Activated CD4-positive, alpha-beta memory T cell treated with anti-CD3 and anti-CD28 coated beads for 36 hours (primary cell): ENCODE measurements at regions not wholly inside any gene's neighbourhood (a gene's known extent, or its start where the extent isn't known, plus 50 kb on each side); places are given as distances from the start of the nearest gene placed in this dataset.

Source experiments
- CTCF ChIA-PET: fragments of 350-600 bp; sonication (Branson Sonifier 250); formaldehyde crosslinking; loops from one replicate; lab custom pipeline; 2021; ENCODE audit warnings: antibody characterized with exemption, inconsistent platforms; lab: Charles Lee
- POLR2A ChIA-PET: fragments of 350-600 bp; sonication (Branson Sonifier 250); formaldehyde crosslinking; loops from one replicate; lab custom pipeline; 2021; ENCODE audit warnings: antibody characterized with exemption; lab: Charles Lee
- DNase-seq: peaks from one replicate; pipeline ENCODE4 v3.0.0-alpha.2; 2020
- H3K27ac Mint-ChIP-seq: one replicate; pipeline ENCODE4 v1.8.0; 2021; ENCODE audit warnings: mixed read lengths
- H3K27me3 Mint-ChIP-seq: one replicate; pipeline ENCODE4 v1.8.0; 2021; ENCODE audit warnings: mixed read lengths
- H3K36me3 Mint-ChIP-seq: one replicate; pipeline ENCODE4 v1.8.0; 2021; ENCODE audit warnings: mixed read lengths
- H3K4me1 Mint-ChIP-seq: one replicate; pipeline ENCODE4 v1.8.0; 2021; ENCODE audit warnings: low read depth, mixed read lengths
- H3K4me3 Mint-ChIP-seq: one replicate; pipeline ENCODE4 v1.8.0; 2021; ENCODE audit warnings: mild to moderate bottlenecking, mixed read lengths
- H3K9me3 Mint-ChIP-seq: one replicate; pipeline ENCODE4 v1.8.0; 2021; ENCODE audit warnings: mixed read lengths
- intact Hi-C: fragments of 100-400 bp; cut with micrococcal nuclease; formaldehyde crosslinking; loops from one replicate; pipeline ENCODE4 v1.15.1; 2023

DNA sequence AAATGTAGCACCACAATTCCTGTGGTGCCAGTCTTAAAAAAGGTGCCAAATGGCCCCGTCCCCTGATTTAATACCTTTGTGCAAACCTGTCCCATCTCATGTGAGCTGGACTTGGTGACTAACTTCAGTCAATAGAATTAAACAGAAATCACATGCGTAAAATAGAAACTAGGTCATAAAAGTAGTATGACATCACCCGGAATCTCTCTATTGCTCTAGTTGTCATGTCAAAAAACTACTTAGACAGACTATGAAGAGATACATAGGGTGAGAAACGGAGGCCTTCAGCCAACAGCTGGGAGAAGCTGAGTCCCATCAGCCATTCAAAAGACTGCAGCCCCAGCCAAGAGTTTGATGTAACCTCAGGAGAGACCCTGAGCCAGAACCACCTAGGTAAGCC, 293.5 kb upstream of the HS3ST1 start:
- no peak for DNase-seq
- CTCF ChIA-PET: no interaction called here
- Mint-ChIP-seq H3K9me3 (no peaks in the 10 kb centered on the region), H3K27ac (no peak overlapping the region), H3K36me3 (no peaks in the 10 kb centered on the region), H3K4me1 (no peaks in the 10 kb centered on the region), H3K4me3 (no peak overlapping the region), H3K27me3 (peaks cover 5% of the 10 kb centered on the region)
- intact Hi-C loops: loop anchor here (10.0 kb wide), 1 partner anchor 297 kb away; the partner anchor contains the start of gene HS3ST1
- POLR2A ChIA-PET: no interaction called here

DNA sequence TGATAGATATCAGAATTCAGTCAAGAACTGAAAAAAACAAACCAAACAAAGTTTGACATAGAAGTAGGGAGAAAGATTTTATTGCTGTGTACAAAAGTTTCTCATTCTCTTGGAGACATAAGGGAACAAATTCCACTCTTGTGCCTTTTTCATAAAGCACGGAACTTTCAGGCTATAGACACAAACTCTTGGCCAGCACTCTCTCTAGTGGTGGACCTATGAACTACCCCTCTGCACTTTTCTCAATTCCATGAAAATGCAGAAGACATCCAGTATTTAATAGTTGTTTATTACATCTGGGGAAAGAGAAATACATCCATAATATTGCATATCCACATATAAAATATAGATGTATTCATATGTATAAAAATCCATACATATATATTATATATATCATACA, 291.6 kb upstream of the HS3ST1 start:
- Mint-ChIP-seq H3K4me3 (no peak overlapping the region), H3K9me3 (no peaks in the 10 kb centered on the region), H3K27ac (no peak overlapping the region), H3K27me3 (peaks cover 5% of the 10 kb centered on the region), H3K4me1 (no peaks in the 10 kb centered on the region), H3K36me3 (no peaks in the 10 kb centered on the region)
- no peak for DNase-seq
- ChIA-PET POLR2A (no interaction called here), CTCF (interaction anchor here (0.9 to 1.0 kb wide), 2 partner anchors 10 to 302 kb away, joined by 3 to 4 read pairs; no protein-coding TSS in a partner anchor)
- intact Hi-C loops: loop anchor here (10.0 kb wide), 1 partner anchor 295 kb away; the partner anchor contains the start of gene HS3ST1

DNA sequence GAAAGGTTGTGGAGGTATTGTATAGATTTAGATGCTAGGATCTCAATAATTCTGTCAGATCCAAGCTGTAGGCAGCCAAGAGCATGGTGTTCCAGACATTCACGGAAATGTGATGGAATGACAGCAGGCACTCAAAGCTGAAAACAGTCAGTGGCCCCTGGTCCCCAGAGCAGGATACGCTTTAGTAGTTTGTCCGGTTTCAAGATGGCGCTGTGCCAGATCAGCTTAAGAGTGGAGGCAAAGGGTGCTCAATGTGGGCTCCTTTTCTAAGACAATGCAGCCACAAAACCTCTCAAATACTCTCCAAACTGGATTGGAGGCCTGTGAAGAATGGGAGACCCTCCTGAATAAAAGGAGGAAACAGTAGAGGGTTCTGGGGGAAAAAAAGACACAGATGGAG, 291.2 kb upstream of the HS3ST1 start:
- ChIA-PET CTCF (interaction anchor here (0.5 to 1.0 kb wide), 3 partner anchors 9 to 395 kb away, joined by 3 to 4 read pairs (median 3); no protein-coding TSS in a partner anchor), POLR2A (no interaction called here)
- DNase-seq: no peak
- no peak overlapping the region for H3K4me3 Mint-ChIP-seq
- H3K36me3 Mint-ChIP-seq: no peaks in the 10 kb centered on the region
- no peak overlapping the region for H3K27ac Mint-ChIP-seq
- peaks cover 5% of the 10 kb centered on the region for H3K27me3 Mint-ChIP-seq
- H3K4me1 Mint-ChIP-seq: no peaks in the 10 kb centered on the region
- no peaks in the 10 kb centered on the region for H3K9me3 Mint-ChIP-seq
- intact Hi-C loops: loop anchor here (10.0 kb wide), 1 partner anchor 295 kb away; the partner anchor contains the start of gene HS3ST1

DNA sequence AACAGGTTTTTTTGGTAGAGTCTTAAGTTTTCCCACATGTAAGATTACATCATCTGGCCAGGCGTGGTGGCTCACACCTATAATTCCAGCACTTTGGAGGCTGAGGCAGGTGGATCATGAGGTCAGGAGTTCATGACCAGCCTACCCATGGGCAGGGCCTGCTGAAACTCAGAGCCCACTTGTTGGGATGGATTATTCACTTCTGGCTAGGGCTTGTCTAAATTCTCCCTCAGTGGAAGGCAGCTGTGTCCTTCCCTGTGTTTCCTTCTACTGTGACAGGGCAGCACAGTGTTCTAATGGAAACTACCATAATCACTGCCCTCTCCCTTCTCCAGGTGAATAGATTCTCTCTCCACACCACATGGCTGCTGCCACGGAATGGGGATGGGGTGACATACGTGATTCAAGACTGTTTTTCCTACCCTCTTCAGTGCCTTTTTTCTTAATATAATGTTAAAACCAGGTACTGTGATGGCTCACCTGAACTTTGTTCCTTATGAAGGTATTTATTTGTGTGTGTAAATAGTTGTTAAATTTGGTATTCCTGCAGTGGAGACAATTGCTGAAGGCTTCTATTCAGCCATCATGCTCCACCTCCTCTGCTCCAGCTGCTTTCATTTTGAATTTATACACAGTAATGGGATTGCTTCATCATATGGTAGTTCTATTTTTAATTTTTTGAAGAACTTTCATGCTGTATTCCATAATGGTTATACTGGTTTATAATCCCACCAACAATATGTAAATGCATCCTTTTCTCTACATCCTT, 287.2 kb upstream of the HS3ST1 start:
- DNase-seq: no peak
- ChIA-PET POLR2A (no interaction called here), CTCF (no interaction called here)
- Mint-ChIP-seq H3K36me3 (no peaks in the 10 kb centered on the region), H3K9me3 (no peaks in the 10 kb centered on the region), H3K4me1 (no peaks in the 10 kb centered on the region), H3K27me3 (peaks cover 6% of the 10 kb centered on the region), H3K4me3 (no peak overlapping the region), H3K27ac (no peak overlapping the region)
- intact Hi-C loops: no loop called here

DNA sequence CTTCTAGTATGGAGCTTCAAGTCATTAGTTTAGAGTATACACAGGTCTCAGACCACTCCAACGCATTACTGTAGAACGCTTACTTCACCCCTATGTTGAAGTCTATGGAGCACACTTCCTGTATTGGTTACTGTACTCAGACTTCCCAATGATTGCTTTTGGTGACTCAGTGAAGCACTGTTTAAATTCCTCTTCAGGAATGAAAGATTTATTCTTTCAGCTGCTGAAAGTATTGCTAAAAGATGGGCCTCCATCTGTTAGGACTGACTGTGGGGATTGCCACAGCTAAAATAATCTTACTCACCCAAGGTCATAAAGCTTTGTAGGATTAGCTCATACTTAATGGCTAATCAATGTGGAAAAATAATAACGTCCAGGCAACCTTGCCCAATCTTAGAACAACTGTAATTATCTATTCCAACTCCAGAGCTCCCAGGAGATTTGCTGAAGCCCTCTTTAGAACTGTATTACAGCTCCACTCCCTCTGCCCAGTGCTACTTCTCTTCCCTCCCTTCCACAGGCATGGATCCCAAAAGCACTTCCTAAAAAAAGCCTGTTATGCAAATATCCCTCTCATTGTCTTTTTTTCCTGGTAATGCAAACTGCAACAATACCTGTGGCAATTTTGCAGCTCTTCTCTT, 281.9 kb upstream of the HS3ST1 start:
- Mint-ChIP-seq H3K27me3 (peaks cover 5% of the 10 kb centered on the region), H3K9me3 (peaks cover 4% of the 10 kb centered on the region), H3K4me1 (no peaks in the 10 kb centered on the region), H3K36me3 (no peaks in the 10 kb centered on the region), H3K4me3 (no peak overlapping the region), H3K27ac (no peak overlapping the region)
- ChIA-PET POLR2A (no interaction called here), CTCF (interaction anchor here (1.5 kb wide), 1 partner anchor 9 kb away, joined by 4 read pairs; no protein-coding TSS in a partner anchor)
- DNase-seq: no peak
- intact Hi-C loops: no loop called here

DNA sequence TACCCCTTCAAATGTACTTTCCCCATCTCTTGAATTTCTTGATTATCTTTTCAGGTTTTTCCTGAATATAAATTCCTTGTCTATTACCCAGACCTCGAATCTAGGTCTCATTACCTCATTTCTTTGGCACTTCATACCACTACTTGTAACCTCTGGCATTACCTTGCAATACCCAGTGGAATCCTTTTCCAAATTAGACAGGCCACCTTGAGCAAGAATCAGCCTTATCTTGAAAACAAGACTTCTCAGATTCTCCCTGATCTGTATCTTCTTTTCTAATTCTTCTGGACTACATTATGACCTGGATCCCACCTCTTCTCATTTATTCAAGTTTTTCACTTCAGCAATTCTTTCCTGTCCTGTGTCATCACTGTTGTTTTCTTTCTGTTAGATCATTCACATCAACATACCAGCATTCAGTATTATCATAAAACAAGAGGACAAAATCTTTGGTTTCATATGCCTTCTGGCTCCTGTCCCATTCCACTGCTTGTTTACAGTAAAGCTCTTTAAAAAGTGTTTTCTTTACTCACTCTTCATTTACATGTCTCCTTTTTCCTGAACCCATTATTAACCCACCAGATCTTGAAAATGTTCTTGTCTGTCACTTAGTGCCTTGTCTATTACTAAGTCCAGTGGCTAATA, 275.6 kb upstream of the HS3ST1 start:
- no peak overlapping the region for H3K4me3 Mint-ChIP-seq
- no peaks in the 10 kb centered on the region for H3K27me3 Mint-ChIP-seq
- intact Hi-C loops: loop anchor here (10.0 kb wide), 1 partner anchor 1120 kb away; no protein-coding TSS in a partner anchor
- ChIA-PET CTCF (no interaction called here), POLR2A (no interaction called here)
- peaks cover 4% of the 10 kb centered on the region for H3K9me3 Mint-ChIP-seq
- no peak for DNase-seq
- no peaks in the 10 kb centered on the region for H3K36me3 Mint-ChIP-seq
- H3K4me1 Mint-ChIP-seq: no peaks in the 10 kb centered on the region
- no peak overlapping the region for H3K27ac Mint-ChIP-seq

DNA sequence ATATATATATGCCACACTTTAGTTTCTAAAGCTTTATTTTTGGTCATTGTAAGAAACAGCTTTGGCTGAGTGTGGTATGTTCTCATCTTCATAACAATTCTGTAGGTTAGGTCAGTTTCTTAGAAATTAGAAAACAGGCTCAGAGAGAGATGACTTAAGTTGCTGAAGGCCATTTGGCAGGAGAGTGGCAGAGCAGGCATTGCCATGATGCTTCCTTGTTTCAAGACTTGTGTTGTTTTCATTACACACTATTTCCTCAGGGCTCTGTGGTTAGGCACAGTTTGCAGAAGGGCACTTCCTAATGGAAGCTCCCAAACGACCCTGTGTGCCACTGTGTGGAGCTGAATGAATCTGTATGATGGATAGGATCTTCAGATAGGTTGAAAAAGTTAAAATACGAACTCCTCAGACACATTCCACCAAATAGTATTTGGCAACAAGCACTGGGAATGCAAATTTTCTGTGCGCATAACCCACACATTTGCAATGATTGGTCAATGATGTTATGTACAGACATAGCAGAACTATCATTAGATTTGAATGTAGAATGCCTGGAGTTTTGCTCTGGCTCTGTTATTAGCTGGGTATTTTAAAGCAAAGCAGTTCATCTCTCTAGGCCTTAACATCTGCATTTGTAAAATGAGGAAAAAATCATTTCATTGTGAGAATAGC, 274.3 kb upstream of the HS3ST1 start:
- Mint-ChIP-seq H3K4me3 (no peak overlapping the region), H3K27ac (no peak overlapping the region), H3K36me3 (no peaks in the 10 kb centered on the region), H3K9me3 (peaks cover 3% of the 10 kb centered on the region), H3K4me1 (no peaks in the 10 kb centered on the region), H3K27me3 (no peaks in the 10 kb centered on the region)
- ChIA-PET POLR2A (no interaction called here), CTCF (no interaction called here)
- intact Hi-C loops: loop anchor here (10.0 kb wide), 1 partner anchor 1118 kb away; no protein-coding TSS in a partner anchor
- DNase-seq: no peak

DNA sequence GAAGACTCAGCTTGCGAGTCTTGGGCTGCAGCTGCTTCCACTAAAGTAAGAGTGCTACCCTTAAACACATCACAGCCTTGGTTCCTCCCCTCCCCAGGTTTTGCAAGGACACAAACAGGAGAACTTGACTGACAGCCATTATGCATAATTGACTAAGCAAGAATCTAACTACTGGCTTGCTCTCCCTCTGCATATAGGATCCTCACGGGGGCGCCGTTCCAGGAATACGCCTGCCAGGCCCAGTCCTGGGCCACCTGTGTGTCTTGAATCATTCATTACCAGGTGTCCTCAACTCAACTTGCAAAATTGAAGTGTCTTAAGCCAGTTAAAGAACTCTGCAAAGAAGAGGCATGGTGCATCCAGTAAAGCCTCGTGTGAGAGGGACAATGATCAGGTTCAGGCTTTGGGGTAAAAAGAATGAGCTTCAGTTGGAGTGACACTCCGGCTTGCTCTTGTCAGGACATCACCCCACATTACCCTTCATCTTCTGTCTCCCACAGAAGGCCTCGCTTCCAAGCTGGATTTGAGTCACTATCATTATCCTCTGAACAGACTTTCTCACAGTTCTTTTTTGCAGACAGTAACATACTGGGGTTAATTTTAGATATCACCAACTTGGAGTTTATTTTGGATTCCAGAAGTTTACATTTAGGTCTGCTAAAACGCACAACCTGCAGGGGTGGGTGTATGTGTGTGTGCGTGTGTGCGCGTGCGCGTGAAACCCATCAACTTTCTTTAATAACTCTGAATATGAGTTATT, 273.5 kb upstream of the HS3ST1 start:
- Mint-ChIP-seq H3K27me3 (no peaks in the 10 kb centered on the region), H3K4me1 (no peaks in the 10 kb centered on the region), H3K27ac (no peak overlapping the region), H3K36me3 (no peaks in the 10 kb centered on the region), H3K4me3 (no peak overlapping the region), H3K9me3 (no peaks in the 10 kb centered on the region)
- DNase-seq: no peak
- intact Hi-C loops: loop anchor here (10.0 kb wide), 1 partner anchor 1117 kb away; no protein-coding TSS in a partner anchor
- POLR2A ChIA-PET: no interaction called here
- CTCF ChIA-PET: no interaction called here

DNA sequence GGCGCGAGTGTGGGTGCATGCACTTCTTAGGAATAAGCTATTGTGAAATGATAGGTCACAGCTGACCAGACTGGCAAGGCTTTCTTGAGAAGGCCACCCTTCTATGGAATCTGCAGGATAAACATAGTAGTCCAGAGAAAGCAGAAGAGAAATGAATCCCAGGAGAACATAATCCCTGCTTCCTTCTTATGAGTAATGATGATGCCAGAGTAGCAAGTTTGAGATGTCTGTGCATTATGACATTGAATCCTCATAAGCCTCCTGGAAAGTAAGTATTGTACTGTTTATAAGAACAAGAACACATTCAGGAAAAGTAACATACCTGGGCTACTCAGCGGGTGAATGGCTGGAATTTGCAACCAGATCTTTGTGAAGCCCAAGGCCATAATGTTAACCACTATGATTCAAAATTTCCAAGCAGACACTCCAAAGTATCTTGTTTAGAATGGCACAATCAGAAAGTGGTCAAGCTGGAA, 272.1 kb upstream of the HS3ST1 start:
- Mint-ChIP-seq H3K9me3 (no peaks in the 10 kb centered on the region), H3K27me3 (no peaks in the 10 kb centered on the region), H3K27ac (no peak overlapping the region), H3K4me3 (no peak overlapping the region), H3K36me3 (no peaks in the 10 kb centered on the region), H3K4me1 (no peaks in the 10 kb centered on the region)
- no peak for DNase-seq
- POLR2A ChIA-PET: no interaction called here
- intact Hi-C loops: loop anchor here (10.0 kb wide), 1 partner anchor 1116 kb away; no protein-coding TSS in a partner anchor
- CTCF ChIA-PET: no interaction called here

DNA sequence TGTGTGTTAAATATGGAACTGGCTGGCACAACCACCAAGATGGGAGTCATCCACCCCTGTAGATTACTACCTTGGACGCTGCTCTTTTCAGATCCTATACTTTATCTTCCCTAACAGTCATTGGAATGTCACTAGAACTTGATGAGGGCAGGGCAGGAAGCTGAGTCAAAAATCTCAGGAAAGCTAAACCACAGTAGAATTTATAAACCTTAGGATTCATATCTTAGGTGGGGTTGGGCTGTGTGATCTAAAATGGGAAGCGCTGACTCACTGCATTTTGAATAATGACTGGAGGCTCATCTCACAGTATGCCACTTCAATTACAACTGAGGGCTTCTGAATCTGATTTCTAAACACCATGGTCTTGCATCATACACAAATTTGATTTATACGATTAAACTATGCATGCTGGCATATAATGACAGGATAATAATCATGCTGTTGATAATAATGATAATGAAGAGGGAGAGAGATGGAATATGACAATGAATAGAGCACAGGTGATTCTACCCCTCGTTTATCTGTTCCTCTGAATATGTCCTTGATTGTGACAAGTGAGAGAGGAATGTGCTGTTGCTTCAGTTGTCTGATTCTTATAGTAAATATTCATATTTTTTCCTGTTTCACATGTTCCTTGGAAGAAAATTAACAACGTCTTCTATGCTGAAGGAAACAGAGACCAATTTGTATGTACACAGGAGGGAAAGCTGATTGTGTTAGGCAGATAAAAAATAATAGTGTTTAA, 270.3 kb upstream of the HS3ST1 start:
- Mint-ChIP-seq H3K4me3 (no peak overlapping the region), H3K27ac (no peak overlapping the region), H3K9me3 (peaks cover 4% of the 10 kb centered on the region), H3K36me3 (no peaks in the 10 kb centered on the region), H3K27me3 (no peaks in the 10 kb centered on the region), H3K4me1 (no peaks in the 10 kb centered on the region)
- DNase-seq: no peak
- CTCF ChIA-PET: no interaction called here
- intact Hi-C loops: no loop called here
- POLR2A ChIA-PET: no interaction called here

DNA sequence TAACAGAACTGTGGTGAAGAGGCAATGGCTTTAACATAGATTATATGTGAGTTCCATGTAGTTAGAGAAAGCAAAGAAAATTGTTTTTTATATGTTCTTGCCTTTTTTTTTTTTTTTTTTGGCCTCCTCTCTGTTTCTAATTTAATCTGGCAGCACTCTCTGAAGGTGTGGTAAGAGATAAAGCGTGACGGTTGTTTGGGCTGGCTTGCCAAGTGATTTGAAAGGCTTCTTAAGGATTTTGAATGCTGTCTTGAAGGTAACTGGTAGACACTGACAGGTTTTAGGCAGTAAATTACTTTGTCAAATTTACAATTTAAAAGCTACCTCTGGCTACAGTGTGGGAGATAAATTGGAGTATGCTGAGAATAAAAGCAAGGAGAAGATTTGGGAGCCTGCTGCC, 269.3 kb upstream of the HS3ST1 start:
- H3K4me3 Mint-ChIP-seq: no peak overlapping the region
- ChIA-PET POLR2A (no interaction called here), CTCF (no interaction called here)
- intact Hi-C loops: no loop called here
- no peaks in the 10 kb centered on the region for H3K27me3 Mint-ChIP-seq
- H3K27ac Mint-ChIP-seq: no peak overlapping the region
- no peak for DNase-seq
- no peaks in the 10 kb centered on the region for H3K4me1 Mint-ChIP-seq
- H3K36me3 Mint-ChIP-seq: no peaks in the 10 kb centered on the region
- peaks cover 9% of the 10 kb centered on the region for H3K9me3 Mint-ChIP-seq
